ENCODE measurements at regions not wholly inside any gene's neighbourhood (a gene's known extent, or its start where the extent isn't known, plus 50 kb on each side); places are given as distances from the start of the nearest gene placed in this dataset.
"Not testable (repeated sequence)": the region's sequence is repeated elsewhere in the genome, so short reads cannot be mapped to it uniquely, and the experiment has no call there.

GRCh38 chr7:104064969-104065387 is 75.5 kb upstream of the RELN start (continued):
- TF ChIP-seq E2F4 (CRISPR knock-in tag; IDR thresholded peaks at IDR 0.05; ENCODE audit: borderline replicate concordance, low read depth) = no peak
- TF ChIP-seq FOXP4 (CRISPR knock-in tag; IDR thresholded peaks at IDR 0.05) = no peak
- no peak for TF ChIP-seq NFATC4 (CRISPR knock-in tag; IDR thresholded peaks at IDR 0.05)
- no peak for TF ChIP-seq ZNF219 (CRISPR knock-in tag; IDR thresholded peaks at IDR 0.05; ENCODE audit: borderline replicate concordance)
- no peak for TF ChIP-seq HMGA2 (CRISPR knock-in tag; IDR thresholded peaks at IDR 0.05)
- no peak for TF ChIP-seq ELF4 (CRISPR knock-in tag; IDR thresholded peaks at IDR 0.05; ENCODE audit: low read depth)
- TF ChIP-seq PREB (CRISPR knock-in tag; IDR thresholded peaks at IDR 0.05; ENCODE audit: borderline replicate concordance) = no peak
- TF ChIP-seq MAX (CRISPR knock-in tag; IDR thresholded peaks at IDR 0.05) = no peak
- TF ChIP-seq ZNF512 (CRISPR knock-in tag; IDR thresholded peaks at IDR 0.05; ENCODE audit: borderline replicate concordance) = no peak

GRCh38 chr7:104063797-104064196 is 74.3 kb upstream of the RELN start:
- H3K27me3 Mint-ChIP-seq (ENCODE audit: low read depth); CTCF ChIA-PET; H3K36me3 Mint-ChIP-seq; POLR2A ChIA-PET; H3K27ac Mint-ChIP-seq; H3K4me3 Mint-ChIP-seq; H3K4me1 Mint-ChIP-seq; DNase-seq (ENCODE audit: low spot score); ATAC-seq: not testable (repeated sequence)
- peaks cover 33% of the 10 kb centered on the region for H3K9me3 Mint-ChIP-seq

GRCh38 chr7:104061652-104062051 is 72.2 kb upstream of the RELN start:
- no peak overlapping the region for H3K27ac Mint-ChIP-seq
- ChIA-PET POLR2A (no interaction called here), CTCF (interaction anchor here (0.7 kb wide), 1 partner anchor 480 kb away, joined by 5 read pairs; no protein-coding TSS in a partner anchor)
- no peaks in the 10 kb centered on the region for H3K27me3 Mint-ChIP-seq (ENCODE audit: low read depth)
- H3K36me3 Mint-ChIP-seq = no peaks in the 10 kb centered on the region; the same call in 1 of the 2 replicates
- DNase-seq (ENCODE audit: low spot score) (no peak), ATAC-seq (no peak)
- peaks cover 23% of the 10 kb centered on the region for H3K9me3 Mint-ChIP-seq
- TF ChIP-seq NFYB (CRISPR knock-in tag; conservative IDR thresholded peaks at IDR 0.05; ENCODE audit: low read depth) = no peak
- no peak for TF ChIP-seq ATF3 (CRISPR knock-in tag; conservative IDR thresholded peaks at IDR 0.05)
- no peak for TF ChIP-seq FOXJ3 (CRISPR knock-in tag; IDR thresholded peaks at IDR 0.05; ENCODE audit: borderline replicate concordance)
- H3K4me3 Mint-ChIP-seq = no peak overlapping the region
- H3K4me1 Mint-ChIP-seq = no peaks in the 10 kb centered on the region

GRCh38 chr7:104059837-104060236 is 70.4 kb upstream of the RELN start:
- H3K4me1 Mint-ChIP-seq; H3K36me3 Mint-ChIP-seq; H3K27me3 Mint-ChIP-seq (ENCODE audit: low read depth); POLR2A ChIA-PET; CTCF ChIA-PET; H3K27ac Mint-ChIP-seq; ATAC-seq; DNase-seq (ENCODE audit: low spot score); H3K4me3 Mint-ChIP-seq: not testable (repeated sequence)
- peaks cover 20% of the 10 kb centered on the region for H3K9me3 Mint-ChIP-seq
